ENCODE measurements at regions not wholly inside any gene's neighbourhood (a gene's known extent, or its start where the extent isn't known, plus 50 kb on each side); places are given as distances from the start of the nearest gene placed in this dataset.

- no peak for DNase-seq (ENCODE audit: low spot score)
Measured at GRCh38 chr1:213728593-213729536, 258.9 kb upstream of the PROX1 start.

DNA sequence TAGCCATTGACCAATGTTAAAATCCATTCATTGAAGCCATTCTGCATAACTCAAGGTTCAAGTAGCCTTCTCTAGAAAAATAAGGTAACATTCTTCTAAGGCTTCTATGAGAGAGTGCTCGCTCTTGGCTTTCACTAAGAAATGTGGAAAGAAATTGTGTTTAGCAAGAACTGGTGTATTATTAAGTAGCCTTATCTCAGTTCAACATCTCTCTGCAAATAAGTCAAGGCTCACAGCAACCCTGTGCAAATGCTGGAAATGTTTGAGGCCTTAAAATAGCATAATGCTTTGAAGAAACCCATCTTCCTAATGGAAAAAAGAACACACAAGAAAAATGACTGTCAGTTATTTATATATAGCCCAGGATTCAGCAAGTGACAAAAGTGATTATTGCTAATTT is 254.1 kb upstream of the PROX1 start:
- DNase-seq (ENCODE audit: low spot score): no peak

- DNase-seq (ENCODE audit: low spot score): no peak
Measured at GRCh38 chr1:213737398-213738035, 250.3 kb upstream of the PROX1 start.

DNA sequence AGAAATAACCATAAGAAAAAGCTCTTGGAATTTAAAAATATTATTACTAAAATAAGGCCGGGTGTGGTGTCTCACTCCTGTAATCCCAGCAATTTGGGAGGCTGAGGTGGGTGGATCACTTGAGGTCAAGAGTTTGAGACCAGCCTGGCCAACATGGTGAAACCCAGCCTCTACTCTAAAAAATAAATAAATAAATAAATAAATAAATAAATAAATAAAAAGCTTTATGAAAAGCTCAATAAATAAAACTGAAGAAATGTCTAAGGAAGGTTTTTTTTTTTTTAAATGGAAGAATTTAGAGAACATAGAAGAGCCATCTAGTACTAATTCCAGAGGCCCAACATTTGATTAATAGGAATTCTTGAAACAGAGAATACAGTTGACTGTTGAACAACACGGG is 249.1 kb upstream of the PROX1 start:
- no peak for DNase-seq (ENCODE audit: low spot score)

GRCh38 chr1:213742992-213743391 is 244.8 kb upstream of the PROX1 start:
- DNase-seq (ENCODE audit: low spot score): no peak

- no peak for DNase-seq (ENCODE audit: low spot score)
Measured at GRCh38 chr1:213744780-213745179, 243.0 kb upstream of the PROX1 start.

GRCh38 chr1:213745451-213745850 is 242.3 kb upstream of the PROX1 start:
- no peak for DNase-seq (ENCODE audit: low spot score)

GRCh38 chr1:213749558-213749957 is 238.2 kb upstream of the PROX1 start:
- no peak for DNase-seq (ENCODE audit: low spot score)

- no peak for DNase-seq (ENCODE audit: low spot score)
Measured at GRCh38 chr1:213750231-213751063, 237.3 kb upstream of the PROX1 start.

DNA sequence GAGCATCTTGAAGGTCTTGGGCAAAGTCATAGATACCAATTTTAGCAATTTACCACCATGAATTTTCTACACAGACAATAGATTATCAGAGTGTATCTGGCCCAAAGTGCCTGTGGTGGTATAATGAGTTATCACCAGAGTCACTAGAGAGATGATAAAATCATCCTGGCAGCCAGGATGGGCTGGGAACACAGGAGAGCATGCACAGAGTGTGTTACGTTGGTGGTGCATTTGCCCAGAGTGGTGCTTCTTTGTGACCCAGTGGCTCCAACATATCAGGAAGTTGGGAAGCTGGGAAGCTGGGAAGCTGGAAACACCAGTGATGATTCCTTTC is 236.7 kb upstream of the PROX1 start:
- no peak for DNase-seq (ENCODE audit: low spot score)

GRCh38 chr1:213759359-213760181 is 228.2 kb upstream of the PROX1 start:
- DNase-seq (ENCODE audit: low spot score): no peak

DNA sequence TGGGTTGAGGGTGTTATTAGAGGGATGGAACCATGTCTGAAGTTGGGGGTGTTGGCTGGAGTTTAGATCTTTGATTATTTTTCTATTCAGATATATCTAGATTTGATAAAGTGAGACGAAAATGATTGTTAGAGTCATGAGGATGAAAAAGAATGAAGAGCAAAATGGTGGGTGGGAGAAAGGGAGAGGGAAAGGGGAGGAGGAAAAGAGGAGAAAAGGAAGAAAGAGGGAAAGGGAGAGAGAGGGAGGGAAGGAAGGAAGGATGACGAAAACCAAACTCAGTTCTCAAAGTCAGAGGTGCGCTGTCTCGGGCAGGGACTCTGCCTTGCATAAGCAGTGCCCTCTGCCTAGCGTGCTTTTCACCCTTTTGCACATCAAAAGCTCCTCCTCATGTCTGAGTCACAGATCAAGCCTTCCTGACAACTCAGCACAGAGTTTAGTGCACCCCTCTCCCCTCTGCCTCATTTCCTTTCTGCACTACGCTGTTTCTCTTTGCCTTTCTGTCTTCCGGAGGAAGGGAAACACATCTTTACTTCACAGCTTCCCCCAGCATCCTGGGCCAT is 225.8 kb upstream of the PROX1 start:
- no peak for DNase-seq (ENCODE audit: low spot score)

DNA sequence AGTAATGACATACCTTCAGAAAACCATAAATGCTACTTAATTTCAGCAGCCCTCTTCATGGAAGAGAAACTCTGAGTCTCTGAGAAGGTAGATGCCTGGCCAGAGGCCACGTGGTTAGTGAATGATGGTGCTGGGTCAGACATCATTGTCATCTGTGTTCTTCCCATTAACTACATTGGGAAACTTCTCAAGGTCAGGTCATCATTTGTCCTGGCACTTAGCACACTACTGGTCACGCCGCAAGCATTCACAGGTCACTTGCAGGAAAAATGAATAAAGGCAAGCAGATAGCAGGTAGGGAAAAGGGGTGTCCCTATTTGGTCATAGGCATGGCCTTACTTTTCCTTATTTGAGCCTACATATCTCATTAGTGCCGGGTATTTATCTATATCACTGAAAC is 220.1 kb upstream of the PROX1 start:
- DNase-seq (ENCODE audit: low spot score): no peak

DNA sequence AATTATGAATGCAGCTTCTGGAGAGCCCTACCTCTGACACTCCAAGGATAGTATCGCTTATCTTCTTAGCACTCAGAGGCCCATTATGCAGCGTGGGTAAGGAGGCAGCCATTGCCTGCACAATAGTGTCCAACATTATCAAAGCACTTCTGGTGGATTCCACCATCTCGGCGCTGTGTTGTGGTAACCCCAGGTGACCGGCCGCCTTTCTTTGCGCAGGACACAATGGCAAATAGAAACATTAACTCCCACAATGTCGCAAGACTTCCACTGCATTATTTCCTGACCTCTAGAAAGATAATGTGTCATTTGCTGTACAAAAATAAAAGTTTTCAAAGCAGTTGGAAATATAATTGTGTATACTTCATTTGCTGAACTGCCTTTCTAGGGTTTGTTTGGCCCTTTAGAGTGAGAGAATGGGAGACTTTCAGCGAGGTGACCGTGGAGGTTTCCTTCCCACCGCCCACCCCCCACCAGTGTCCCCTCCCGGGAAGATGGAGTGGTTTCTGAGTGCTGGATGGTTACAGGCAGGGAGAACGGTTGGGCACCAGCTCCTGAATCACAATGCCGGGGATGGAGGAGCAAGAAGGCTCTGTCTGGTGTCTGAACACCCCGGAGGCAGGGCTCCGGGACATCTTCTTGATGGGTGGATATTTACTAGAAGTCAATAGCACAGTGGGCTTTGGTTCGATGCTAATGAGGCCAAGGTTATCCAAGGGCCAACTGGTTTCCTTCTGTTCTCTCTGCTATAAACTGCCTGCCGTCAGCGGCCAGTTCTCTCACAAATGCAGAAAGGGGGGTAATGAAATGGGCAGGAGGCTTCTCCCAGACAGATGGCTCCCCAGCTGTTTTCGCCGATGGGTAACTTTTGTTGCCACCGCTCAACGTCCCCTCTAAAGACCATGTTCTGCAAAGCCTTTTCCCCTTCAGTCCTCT is 215.4 kb upstream of the PROX1 start:
- no peak for DNase-seq (ENCODE audit: low spot score)

DNA sequence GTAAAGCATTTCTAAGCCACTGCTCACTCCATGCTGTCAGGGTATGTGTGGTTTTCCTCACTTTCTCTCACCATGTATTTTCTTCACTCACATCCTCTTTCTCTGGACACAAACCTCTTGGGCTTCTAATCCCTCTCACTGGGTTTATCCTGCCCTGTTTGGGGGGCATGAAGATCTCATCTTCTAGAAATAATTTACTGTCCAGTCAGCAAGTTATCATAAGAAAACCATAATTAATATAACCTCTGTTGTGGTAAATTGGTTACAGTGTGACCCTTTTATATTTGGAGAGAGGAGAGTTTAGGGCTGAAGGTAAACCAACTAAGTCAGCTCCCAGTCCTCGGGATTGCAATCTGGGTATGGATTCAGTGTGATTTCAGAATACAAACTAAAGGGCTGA is 213.8 kb upstream of the PROX1 start:
- no peak for DNase-seq (ENCODE audit: low spot score)

DNA sequence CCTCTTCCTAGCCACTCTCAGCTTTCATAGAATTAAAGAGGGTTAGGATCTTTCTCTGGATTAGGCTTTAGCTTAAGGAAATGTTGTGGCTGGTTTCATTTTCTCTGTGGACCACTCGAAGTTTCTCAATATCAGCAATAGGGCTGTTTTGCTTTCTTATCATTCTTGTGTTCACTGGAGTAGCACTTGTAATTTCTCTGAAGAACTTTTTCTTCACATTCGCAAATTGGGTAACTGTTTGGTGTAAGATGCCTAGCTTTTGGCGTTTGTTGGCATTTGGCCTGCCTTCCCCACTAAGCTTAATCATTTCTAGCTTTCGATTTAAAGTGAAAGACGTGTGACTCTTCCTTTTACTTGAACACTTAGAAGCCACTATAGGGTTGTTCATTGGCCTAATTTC is 210.8 kb upstream of the PROX1 start:
- no peak for DNase-seq (ENCODE audit: low spot score)

DNA sequence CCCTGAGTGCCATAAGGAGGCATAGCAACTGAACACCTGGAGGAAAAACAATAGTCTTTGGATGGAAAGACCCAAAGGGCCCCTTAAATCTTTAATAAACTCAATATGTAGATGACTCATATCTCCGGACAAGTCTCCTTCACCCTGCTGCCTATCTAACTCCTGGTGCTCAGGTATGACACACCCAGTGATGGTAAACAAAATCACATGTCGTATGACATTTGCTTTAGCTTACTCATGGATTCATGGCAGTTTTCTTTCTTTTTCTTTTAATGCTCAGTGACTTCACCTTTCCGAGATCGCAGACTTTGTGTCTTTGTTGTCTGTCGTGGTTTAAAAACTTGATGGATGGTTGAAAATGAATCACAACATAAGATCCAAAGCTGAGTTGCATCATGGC is 208.5 kb upstream of the PROX1 start:
- no peak for DNase-seq (ENCODE audit: low spot score)

GRCh38 chr1:213782941-213783672 is 204.7 kb upstream of the PROX1 start:
- no peak for DNase-seq (ENCODE audit: low spot score)

- DNase-seq (ENCODE audit: low spot score): no peak
Measured at GRCh38 chr1:213783893-213784292, 203.9 kb upstream of the PROX1 start.

DNA sequence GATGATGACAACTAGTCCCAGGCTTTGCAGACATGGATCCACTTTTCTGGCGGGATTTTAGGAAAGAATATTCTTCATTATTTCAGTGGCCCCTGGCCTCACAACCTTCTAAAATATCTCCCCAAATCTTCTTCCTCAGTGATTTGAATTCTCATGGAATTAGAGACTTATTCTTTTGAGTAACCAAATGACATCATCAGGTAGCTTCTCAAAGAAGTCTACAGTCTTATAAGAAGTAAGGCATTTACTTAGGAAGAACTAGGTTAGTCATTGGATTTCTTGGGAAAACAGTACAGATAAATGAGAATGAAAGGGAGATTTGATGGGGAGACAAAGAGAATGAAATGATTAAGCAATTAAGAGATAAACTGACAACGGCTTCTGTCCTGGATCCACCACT is 201.1 kb upstream of the PROX1 start:
- no peak for DNase-seq (ENCODE audit: low spot score)
